ENCODE measurements at regions not wholly inside any gene's neighbourhood (a gene's known extent, or its start where the extent isn't known, plus 50 kb on each side); places are given as distances from the start of the nearest gene placed in this dataset.

DNA sequence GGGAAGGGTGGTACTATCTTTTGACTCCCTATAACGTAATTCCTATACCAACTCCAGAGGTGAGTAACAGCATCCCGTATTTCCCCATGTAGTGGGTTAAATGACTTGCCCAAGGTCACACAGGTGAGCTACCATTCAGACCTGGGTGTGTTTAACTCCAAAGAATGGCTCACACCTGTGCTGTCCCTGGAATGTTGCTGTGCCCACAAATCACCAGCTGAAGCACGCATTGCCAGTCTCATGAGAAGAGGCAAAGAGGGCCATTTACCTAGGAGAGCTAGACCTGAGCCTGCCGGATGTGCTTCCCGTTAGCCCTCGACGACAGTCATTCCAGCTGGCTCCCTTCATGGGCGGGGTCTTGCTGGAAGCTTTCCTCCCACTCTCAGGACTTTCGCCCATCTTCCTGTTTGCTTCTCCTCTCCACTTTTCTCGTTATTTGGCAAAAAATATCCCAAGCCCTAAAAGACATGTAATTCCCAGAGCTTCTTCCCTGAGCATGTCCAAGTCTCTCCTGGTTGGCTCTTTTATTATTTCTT, 106.6 kb upstream of the VASH1 start:
- no peak for TF ChIP-seq POLR2A (IDR thresholded peaks at IDR 0.05)
- TF ChIP-seq, protein P1, sequence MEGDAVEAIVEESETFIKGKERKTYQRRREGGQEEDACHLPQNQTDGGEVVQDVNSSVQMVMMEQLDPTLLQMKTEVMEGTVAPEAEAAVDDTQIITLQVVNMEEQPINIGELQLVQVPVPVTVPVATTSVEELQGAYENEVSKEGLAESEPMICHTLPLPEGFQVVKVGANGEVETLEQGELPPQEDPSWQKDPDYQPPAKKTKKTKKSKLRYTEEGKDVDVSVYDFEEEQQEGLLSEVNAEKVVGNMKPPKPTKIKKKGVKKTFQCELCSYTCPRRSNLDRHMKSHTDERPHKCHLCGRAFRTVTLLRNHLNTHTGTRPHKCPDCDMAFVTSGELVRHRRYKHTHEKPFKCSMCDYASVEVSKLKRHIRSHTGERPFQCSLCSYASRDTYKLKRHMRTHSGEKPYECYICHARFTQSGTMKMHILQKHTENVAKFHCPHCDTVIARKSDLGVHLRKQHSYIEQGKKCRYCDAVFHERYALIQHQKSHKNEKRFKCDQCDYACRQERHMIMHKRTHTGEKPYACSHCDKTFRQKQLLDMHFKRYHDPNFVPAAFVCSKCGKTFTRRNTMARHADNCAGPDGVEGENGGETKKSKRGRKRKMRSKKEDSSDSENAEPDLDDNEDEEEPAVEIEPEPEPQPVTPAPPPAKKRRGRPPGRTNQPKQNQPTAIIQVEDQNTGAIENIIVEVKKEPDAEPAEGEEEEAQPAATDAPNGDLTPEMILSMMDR (IDR thresholded peaks at IDR 0.05), result no peak

All from adrenal gland (tissue), 5 donors.